UCSD-AML1 (cell line): ENCODE measurements at regions not wholly inside any gene's neighbourhood (a gene's known extent, or its start where the extent isn't known, plus 50 kb on each side); places are given as distances from the start of the nearest gene placed in this dataset.

Source experiments
- DNase-seq: peaks from one replicate; lab custom pipeline; 2025; ENCODE audit not compliant: unreplicated experiment; lab: John Stamatoyannopoulos, UW

- DNase-seq, result no peak
Measured at GRCh38 chr3:159830523-159831154, 158.0 kb upstream of the IL12A start.

GRCh38 chr3:159831466-159831865, 157.2 kb upstream of the IL12A start:
- DNase-seq, result no peak

GRCh38 chr3:159832024-159832423, 156.6 kb upstream of the IL12A start:
- DNase-seq, result peak; percentile 35

GRCh38 chr3:159835126-159835525, 153.5 kb upstream of the IL12A start:
- DNase-seq, result no peak

- DNase-seq, result no peak
Measured at GRCh38 chr3:159837725-159838124, 150.9 kb upstream of the IL12A start.

- DNase-seq, result no peak
Measured at GRCh38 chr3:159838938-159839337, 149.7 kb upstream of the IL12A start.

GRCh38 chr3:159839561-159840379, 148.9 kb upstream of the IL12A start, which contains the start of gene SCHIP1:
TSS of gene SCHIP1 (plus strand) at chr3:159839861.
- DNase-seq, result no peak

- no peak for DNase-seq
Measured at GRCh38 chr3:159840703-159841299, 147.8 kb upstream of the IL12A start.

- DNase-seq, result no peak
Measured at GRCh38 chr3:159841766-159842165, 146.9 kb upstream of the IL12A start.

GRCh38 chr3:159843840-159844730, 144.6 kb upstream of the IL12A start:
- no peak for DNase-seq

- no peak for DNase-seq
Measured at GRCh38 chr3:159844801-159845261, 143.8 kb upstream of the IL12A start.

- no peak for DNase-seq
Measured at GRCh38 chr3:159845737-159846136, 142.9 kb upstream of the IL12A start.

GRCh38 chr3:159846255-159846654, 142.4 kb upstream of the IL12A start:
- DNase-seq, result no peak

- DNase-seq, result no peak
Measured at GRCh38 chr3:159848348-159849118, 140.1 kb upstream of the IL12A start.

- peak; percentile 20 for DNase-seq
Measured at GRCh38 chr3:159850481-159850880, 138.2 kb upstream of the IL12A start.

- no peak for DNase-seq
Measured at GRCh38 chr3:159852266-159852665, 136.4 kb upstream of the IL12A start.

- no peak for DNase-seq
Measured at GRCh38 chr3:159852821-159853505, 135.7 kb upstream of the IL12A start.

GRCh38 chr3:159853506-159853864, 135.2 kb upstream of the IL12A start:
- no peak for DNase-seq

GRCh38 chr3:159854500-159855124, 134.0 kb upstream of the IL12A start:
- DNase-seq, result no peak
